ENCODE measurements at regions not wholly inside any gene's neighbourhood (a gene's known extent, or its start where the extent isn't known, plus 50 kb on each side); places are given as distances from the start of the nearest gene placed in this dataset.
"Not testable (repeated sequence)": the region's sequence is repeated elsewhere in the genome, so short reads cannot be mapped to it uniquely, and the experiment has no call there.

GRCh38 chr2:13651684-13652131 is 935.0 kb downstream of the TRIB2 start:
- DNase-seq = no peak

- peak; percentile 2 for DNase-seq
These were observed 936.0 kb downstream of the TRIB2 start for GRCh38 chr2:13652531-13653313.

- no peak for DNase-seq
These were observed 937.7 kb downstream of the TRIB2 start for GRCh38 chr2:13654416-13654815.

- DNase-seq = no peak
These were observed 943.5 kb downstream of the TRIB2 start for GRCh38 chr2:13660231-13660630.

GRCh38 chr2:13662055-13662454 is 945.3 kb downstream of the TRIB2 start:
- no peak for DNase-seq

- no peak for DNase-seq
These were observed 950.1 kb downstream of the TRIB2 start for GRCh38 chr2:13666582-13667414.

- no peak for DNase-seq
These were observed 950.6 kb downstream of the TRIB2 start for GRCh38 chr2:13667415-13667757.

GRCh38 chr2:13669607-13670006 is 952.9 kb downstream of the TRIB2 start:
- no peak for DNase-seq

GRCh38 chr2:13673821-13674220 is 957.1 kb downstream of the TRIB2 start:
- DNase-seq = not testable (repeated sequence)

- DNase-seq = no peak
These were observed 956.2 kb upstream of the LRATD1 start for GRCh38 chr2:13676269-13676668.

GRCh38 chr2:13681936-13682335 is 950.6 kb upstream of the LRATD1 start:
- no peak for DNase-seq

- no peak for DNase-seq
These were observed 949.8 kb upstream of the LRATD1 start for GRCh38 chr2:13682540-13683272.

- DNase-seq = no peak
These were observed 946.3 kb upstream of the LRATD1 start for GRCh38 chr2:13686262-13686661.

GRCh38 chr2:13694673-13695072 is 937.8 kb upstream of the LRATD1 start:
- no peak for DNase-seq

GRCh38 chr2:13696601-13697000 is 935.9 kb upstream of the LRATD1 start:
- DNase-seq = no peak

GRCh38 chr2:13698847-13699246 is 933.7 kb upstream of the LRATD1 start:
- DNase-seq = no peak

GRCh38 chr2:13699939-13700338 is 932.6 kb upstream of the LRATD1 start:
- DNase-seq = not testable (repeated sequence)

GRCh38 chr2:13711154-13711553 is 921.4 kb upstream of the LRATD1 start:
- DNase-seq = no peak

GRCh38 chr2:13714466-13714865 is 918.1 kb upstream of the LRATD1 start:
- no peak for DNase-seq

- no peak for DNase-seq
These were observed 906.6 kb upstream of the LRATD1 start for GRCh38 chr2:13725945-13726344.

GRCh38 chr2:13745330-13745729 is 887.2 kb upstream of the LRATD1 start:
- no peak for DNase-seq

- DNase-seq = no peak
These were observed 880.6 kb upstream of the LRATD1 start for GRCh38 chr2:13751955-13752354.

- no peak for DNase-seq
These were observed 874.1 kb upstream of the LRATD1 start for GRCh38 chr2:13758412-13758811.

- no peak for DNase-seq
These were observed 864.2 kb upstream of the LRATD1 start for GRCh38 chr2:13768274-13768673.
